Limb (tissue), 2 donors: ENCODE measurements at regions not wholly inside any gene's neighbourhood (a gene's known extent, or its start where the extent isn't known, plus 50 kb on each side); places are given as distances from the start of the nearest gene placed in this dataset.
"Not testable (repeated sequence)": the region's sequence is repeated elsewhere in the genome, so short reads cannot be mapped to it uniquely, and the experiment has no call there.

Experiments
- DNase-seq, 2 donors: peaks; one replicate each; pipeline ENCODE4 v3.0.0-alpha.2; 2016; ENCODE audit errors: extremely low spot score in 2 of 2

DNA sequence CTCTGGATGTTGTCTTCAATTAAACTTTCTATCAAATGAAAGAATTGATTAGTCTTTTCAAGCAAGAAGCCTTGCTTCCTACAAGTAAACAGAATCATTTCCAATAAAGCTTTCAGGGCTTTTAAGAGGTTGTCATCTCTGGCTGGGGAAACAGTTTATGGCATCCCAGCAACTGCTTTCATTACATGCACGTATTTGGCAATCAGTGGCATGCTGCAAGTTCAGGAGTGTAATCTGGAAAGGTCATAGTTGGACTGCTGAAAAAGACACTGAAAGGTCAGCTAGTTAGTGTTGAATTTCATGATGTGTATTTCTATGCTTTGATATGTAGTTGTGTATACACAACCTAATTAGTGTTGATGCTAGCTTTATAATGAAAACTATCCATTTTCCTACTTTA is 332.9 kb downstream of the DSC3 start:
- no peak for DNase-seq

DNA sequence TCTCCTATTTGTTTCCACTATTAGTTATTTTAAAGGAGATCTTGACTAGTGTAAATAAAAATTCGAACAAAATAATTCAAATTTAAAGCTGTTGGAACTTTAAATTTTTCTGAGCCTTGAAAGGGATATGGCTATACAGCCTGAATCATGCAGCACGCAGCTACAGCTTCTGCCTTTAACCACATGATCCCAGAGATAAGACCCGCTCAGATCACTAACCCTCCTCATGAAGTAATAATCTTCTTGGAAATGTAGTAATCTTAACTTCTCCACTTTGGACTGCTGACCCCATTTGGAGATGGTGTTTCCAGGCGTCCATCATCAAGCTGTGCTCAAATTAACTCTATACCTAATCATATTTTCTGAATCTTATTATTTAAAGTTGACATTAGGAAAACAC is 336.6 kb downstream of the DSC3 start:
- DNase-seq: no peak

DNA sequence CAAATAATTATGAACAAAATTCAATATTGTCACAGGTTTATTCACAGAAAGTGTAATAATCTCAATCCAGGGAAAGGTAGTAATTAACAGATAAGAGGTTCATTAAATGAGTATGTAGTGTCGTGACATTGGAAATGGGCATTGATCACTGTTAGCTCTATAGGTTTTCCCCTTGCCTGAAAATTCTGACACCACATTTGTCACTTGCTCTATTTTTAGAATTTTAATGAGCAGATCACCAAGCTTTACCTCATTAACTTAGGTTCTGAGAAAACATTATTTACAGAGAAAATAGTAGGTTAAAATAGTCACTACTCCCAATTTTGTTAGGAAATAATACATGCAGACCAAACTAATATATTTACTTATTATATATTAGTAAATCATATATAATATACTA is 344.0 kb downstream of the DSC3 start:
- DNase-seq: no peak

DNA sequence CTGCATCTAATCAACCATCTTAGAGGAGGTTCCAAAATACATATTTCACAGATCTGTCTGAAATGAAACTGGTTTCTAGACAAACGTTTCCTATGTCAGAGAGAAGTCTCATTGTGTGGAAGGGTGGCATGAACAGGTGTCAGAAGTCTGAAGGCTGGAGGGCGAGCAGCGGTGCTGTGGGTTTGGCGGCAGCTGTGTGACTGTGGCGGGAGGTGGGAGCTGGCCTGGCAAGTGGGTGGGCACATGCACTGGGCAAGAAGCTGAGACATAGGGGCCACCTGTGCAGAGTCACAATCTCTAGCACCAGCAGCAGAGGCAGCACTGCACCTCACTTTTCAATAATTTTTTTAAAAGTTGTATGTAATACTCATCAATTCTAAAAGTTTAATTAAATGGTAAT is 346.3 kb downstream of the DSC3 start:
- DNase-seq: no peak

DNA sequence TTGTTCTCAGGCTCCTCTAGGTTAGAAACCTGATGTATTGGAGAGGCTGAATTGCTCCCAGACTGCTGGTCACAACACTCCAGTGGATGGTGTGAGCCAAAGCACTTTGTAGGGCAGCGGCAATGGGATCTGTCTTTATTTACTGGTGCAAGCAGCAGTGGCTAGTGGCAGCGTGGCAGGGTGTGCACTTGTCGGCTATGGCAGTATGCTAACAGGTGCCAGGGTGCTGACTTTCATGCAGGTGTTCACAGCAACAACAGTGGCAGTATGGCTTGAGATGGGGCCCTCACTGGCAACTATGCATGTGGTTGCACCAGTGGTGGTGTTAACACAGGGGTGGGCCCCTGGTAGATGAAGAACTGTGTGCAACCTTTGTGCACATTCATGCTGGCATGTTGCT is 347.8 kb downstream of the DSC3 start:
- DNase-seq: no peak

DNA sequence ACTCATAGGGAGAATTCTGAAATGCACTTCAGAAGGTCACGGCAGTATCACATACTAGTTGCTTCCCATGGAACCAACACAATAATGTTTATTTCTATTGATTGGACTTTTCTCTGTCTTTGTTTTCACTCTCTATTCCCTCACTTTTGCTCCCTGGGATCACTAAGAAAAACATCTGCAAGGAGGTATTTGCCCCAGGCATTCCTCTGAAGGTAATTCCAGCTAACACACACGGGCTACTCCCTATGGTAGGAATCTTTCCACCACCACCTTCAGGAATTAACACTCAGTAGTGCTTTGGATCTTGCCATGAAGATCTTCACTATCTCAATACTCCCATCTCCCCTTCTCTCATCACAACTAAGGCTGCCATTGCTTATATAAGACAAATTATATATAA is 353.3 kb downstream of the DSC3 start:
- DNase-seq: no peak

DNA sequence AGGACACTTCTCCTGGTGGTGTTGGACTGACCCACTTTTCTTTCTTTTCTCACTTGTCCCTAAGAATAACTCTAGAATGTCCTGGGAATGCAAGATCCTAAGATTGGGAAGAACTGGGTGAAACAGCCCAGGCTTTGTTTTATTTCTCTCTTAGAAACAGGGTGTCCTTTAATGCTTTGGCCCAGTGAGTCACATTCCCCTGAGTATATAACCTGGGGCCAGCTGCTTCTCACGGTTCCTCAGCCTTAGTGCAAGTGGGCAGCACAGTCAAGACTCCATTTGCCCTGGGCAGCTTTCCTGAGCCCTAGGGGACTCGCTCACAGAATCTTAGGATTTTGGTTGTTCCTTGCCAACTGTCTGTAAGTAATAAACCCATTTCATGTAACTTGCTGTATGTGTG is 355.0 kb downstream of the DSC3 start:
- no peak for DNase-seq

DNA sequence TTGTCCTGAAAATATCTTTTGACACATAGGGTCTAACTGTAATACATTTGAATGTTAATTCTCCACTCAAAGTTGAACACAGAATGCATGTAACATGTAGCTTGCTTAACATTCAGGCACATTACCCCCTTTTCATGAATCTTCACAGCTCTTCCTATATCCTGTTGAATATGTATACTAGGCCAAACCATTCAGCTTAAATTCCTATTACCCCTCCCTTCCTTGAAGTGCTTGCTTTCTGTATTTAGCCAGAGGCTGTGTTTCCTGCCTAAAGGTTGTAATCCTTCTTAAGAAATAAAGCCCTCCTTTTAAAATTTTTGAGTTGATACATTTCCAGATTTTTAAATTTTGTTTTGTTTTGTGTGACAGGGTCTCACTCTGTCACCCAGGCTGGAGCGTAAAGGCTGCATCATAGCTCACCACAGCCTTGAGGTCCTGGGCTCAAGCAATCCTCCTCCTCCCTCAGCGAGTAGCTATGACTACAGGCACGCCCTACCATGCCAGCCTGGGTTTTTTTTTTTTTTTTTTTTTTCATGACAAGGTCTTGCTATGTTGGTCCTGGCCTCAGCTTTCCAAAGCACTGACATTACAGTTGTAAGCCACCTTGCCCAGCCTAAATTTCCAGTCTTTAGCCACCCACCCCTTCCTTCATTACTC is 357.6 kb downstream of the DSC3 start:
- DNase-seq: no peak

DNA sequence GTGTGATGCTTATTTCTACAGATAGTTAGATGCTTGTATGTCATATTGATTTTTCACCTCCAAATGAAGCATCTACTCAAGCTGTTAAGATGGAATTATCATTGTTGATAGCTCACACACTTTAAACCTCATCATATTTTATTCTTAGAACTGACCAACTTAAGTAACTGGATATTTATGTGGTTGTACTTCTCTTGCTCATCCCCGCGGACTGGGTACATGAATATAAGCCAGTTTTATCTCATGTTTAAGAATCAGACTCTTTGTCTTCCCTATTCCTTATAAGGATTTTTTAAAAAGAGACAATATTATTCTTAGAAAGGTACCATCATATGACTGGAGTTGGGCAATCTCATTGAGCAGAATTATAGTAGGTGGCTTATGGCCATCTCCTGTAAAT is 358.7 kb downstream of the DSC3 start:
- no peak for DNase-seq

DNA sequence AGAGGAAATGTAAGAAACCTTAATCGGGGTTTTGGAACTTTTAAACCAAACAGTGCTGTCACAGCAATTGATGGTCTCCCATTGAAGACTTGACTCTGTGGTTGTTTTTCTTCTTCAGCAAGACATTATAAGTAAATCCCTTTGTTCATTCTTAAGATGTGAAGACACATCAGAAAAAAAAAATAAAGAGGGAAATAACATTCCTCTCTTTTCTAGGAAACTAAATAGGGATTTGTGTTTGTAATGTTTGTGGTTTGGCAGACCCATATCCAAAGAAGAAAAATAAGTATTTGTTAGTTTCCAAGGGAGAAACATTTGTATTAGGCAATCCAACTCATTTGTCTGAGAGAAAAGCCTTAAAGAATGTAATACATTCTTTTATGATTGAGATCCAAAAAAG is 359.9 kb downstream of the DSC3 start:
- DNase-seq: peak in 1 of 2 donors; percentile 42

DNA sequence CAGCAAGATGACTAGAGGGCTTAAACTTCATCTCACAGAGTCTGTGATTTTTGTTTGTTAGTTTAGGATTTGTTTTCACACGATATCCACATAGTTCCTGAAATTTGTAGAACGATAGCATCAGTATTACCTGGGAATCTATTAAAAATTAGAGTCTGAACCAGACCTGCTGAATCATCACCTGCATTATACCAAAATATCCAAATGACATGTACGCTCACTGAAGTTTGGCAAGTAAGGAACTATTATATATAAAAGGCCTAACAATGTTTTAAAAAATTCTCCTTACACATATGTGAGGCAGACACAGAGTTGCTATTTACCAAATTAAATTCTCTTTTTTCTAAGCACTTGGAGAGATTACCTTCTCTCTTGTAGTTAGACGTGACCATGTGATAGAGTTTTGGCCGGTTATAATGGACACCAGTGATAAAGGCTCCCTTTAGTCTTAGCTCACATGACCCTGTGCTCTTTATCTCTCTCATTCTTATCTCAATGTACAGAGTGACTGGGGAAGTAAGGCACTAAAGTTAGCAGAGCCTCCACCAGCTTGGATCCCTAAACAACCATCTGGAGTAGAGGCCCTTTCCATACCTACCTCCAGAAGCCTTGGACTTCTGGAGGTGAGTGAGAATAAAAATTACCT is 363.1 kb downstream of the DSC3 start:
- DNase-seq: no peak

DNA sequence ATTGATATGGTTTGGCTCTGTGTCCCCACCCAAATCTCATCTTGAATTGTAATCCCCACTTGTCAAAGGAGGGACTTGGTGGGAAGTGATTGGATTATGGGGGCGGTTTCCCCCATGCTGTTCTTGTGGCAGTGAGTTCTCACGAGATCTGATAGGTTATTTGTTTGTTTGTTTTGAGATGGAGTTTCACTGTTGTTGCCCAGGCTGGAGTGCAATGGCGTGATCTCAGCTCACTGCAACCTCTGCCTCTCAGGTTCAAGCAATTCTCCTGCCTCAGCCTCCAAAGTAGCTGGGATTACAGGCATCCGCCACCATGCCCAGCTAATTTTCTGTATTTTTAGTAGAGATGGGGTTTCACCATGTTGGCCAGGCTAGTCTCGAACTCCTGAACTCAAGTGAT is 364.7 kb downstream of the DSC3 start:
- DNase-seq: not testable (repeated sequence)

DNA sequence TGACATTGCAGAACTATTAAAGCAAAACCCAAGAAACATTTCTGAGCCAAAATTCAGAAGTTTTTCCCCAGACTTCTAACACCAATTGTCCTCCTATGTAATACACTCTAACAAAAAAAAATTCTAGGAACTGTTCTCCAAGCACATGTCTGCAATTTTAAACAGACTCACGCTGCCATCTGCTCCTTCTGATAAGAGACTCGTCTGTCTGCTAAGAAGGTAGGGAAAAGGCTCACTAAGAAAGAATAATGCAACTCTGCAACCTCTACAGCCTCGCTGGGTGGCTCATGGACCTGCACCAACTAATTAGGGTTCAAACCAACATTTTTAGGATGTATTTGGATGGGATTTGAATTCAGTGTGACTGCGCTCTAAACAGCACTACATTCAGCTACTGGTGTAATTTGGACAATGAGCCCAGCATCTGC is 366.5 kb downstream of the DSC3 start:
- no peak for DNase-seq

DNA sequence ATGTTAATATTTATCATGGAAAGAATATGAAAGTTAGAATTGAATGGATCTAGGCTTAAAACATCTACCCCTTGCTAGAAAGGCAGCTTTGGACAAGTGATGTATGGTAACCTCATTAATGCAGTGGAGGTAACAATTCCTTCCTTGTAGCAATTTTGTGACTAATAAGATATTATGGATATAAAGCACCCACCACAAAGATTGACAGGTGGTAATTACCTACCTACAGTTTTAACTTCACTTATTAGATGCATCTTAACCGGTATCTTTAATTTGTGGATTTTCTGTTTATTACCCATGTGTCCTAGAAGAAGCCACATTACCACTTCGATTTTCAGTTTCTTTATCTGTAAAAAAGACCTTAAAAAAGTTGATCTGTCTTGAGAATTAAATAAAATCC is 367.0 kb downstream of the DSC3 start:
- no peak for DNase-seq

DNA sequence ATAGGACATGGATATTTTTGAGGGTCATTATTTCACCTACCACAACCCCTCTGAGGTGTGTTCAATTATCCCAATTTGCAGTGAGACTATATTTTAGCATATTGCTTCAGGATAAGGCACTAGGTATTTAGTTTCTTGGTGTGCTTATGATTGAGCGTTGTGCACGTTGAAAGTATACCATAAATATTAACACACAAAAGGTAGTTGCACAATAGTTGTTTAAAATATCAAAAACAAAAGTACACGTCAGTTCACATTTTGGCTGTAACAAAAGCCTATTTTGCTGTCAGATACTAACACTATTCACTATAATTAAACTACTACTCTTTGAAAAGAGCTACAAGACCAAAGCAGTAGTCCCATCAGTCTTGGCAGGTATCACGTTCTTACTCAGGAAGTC is 367.5 kb downstream of the DSC3 start:
- DNase-seq: no peak

DNA sequence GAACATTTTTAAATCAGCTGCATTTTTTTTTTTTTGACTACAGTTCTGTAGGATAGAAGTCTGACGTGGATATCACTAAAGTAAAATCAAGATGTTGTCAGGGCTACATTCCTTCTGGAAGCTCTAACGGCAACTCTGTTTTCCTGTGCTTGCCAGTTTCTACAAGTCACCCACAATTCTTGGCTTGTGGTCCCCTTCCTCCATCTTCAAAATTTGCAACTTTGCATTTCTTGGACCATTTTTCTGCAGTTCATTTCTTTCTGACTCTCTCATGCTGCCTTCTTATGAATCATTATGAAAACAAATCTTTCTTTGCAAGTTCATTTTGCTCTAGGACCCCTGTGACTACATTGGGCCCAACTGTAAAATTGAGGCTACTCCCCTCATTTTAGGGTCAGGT is 367.9 kb downstream of the DSC3 start:
- no peak for DNase-seq

DNA sequence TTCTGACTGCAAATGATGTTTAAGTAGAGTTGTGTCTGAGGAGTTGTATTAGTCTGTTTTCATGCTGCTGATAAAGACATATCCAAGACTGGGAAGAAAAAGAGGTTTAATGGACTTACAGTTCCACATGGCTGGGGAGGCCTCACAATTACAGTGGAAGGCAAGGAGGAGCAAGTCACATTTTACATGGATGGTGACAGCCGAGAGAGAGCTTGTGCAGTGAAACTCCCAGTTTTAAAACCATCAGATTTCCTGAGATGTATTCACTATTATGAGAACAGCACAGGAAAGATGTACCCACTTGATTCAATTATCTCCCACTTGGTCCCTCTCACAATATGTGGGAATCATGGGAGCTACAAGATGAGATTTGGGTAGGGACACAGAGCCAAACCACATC is 370.1 kb downstream of the DSC3 start:
- DNase-seq: not testable (repeated sequence)

DNA sequence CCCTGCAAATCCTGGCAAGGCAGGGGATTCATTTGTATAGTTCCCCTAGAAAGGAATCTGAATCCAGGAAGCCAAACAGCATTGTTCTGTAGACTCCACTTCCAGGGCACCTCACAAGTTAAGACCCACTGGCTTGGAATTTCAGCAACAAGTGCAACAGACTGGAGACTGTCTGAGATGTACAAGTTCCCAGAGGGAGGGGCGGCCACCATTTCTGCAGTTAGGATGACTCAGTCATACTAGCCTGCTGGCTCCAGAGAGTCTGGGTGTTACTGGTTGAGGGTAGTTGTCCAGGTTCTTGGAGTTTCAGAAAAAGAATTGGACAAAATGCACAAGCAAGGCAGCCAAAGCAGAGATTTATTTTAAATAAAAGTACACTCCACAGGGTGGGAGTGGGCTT is 384.2 kb downstream of the DSC3 start:
- DNase-seq: no peak

DNA sequence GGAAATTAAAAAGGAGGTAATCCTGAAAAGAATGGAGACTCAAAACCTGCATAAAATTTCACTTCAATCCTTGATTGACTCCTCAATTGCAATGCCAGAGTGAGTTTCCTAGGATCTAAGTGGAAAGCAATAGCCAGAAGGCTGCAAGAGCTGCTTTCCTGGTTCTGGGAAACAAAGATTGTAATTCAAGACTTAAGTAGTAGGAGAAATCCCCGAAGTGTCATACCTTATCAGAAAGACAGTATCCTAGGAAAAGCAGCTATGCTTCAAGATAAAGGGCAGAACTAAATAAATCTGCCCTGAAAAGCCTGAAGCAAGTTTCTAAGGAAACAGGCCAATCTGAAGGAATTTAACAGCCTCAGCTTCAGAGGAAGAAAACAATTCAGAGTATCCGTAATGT is 390.2 kb downstream of the DSC3 start:
- DNase-seq: no peak

DNA sequence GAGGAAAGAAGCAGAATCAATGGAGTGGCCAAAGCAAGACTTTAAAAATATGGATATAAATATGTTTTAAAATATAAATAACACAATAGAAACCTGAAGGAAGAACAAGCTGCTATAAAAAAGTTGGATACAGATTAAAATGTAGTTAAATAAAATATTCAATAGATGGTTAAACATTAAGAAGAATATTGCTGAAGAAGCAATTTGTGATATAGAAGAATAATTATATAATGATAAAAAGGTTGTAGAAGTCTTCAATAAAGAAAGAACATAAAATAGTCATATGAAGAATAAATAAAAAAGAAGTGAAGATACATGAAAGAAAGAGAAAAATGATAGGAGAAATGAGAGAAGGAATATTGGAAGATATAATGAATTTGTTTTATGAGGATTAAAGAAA is 392.0 kb downstream of the DSC3 start:
- no peak for DNase-seq

DNA sequence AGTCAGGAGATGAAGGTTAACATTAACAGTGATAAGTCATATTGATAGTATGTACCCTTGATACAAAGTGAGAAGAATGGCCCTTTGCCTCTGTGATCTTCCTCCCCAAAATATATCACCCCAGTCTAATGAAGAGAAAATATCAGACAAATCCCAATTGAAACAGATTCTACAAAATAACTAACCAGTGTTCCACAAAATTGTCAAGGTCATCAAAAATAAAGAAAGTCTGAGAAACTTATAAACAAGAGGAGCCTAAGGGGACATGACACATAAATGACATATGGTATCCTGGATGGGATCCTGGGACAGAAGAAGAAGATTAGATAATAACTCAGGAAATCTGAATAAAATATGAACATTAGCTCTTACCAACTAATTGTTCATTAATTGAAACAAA is 398.4 kb downstream of the DSC3 start:
- no peak for DNase-seq

DNA sequence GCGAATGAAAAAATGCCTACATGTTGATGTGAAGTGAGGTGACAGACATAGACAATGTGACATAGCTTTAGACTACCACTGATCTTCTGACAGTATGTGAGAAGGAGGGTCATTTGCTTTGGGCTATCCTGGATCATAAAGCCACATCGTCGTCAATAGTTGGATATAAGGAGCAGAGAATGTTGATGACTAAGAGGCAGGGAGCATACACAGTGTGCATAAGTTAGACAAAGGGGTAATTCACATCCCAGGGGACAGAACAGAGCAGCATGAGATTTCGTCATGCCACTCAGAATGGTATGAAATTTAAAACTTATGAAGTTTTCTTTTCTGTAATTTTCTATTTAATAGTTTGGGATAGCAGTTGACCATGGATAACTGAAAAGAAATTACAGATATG is 403.2 kb downstream of the DSC3 start:
- no peak for DNase-seq

DNA sequence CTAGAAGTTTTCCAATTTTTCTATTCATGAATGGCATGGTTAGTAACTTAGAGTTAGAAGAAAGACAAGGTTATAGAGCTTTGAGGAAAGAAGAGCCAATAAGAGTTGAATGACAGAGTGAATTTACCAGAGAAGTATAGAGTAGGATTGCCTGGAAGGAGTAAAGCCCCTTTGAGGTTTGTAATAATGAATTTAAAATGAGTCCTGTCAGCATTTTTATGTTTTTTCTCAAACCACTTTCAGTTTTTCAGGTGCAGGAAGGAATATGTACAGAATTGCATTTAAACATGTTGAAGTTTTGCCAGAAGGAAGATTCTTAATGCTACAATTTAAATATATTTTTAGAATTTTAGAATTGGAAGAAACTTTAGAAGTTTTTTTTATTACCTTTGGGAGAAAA is 408.3 kb downstream of the DSC3 start:
- DNase-seq: no peak
